OCI-LY1 (cell line): ENCODE measurements at regions not wholly inside any gene's neighbourhood (a gene's known extent, or its start where the extent isn't known, plus 50 kb on each side); places are given as distances from the start of the nearest gene placed in this dataset.

ENCODE experiments used
- EZH2 ChIP-seq: fragments of 200-600 bp; sonication (generic), shearing (Covaris generic); IDR thresholded peaks from 2 replicates; pipeline ENCODE4 v1.8.0; 2017; ENCODE audit warnings: borderline replicate concordance, mixed run types, mild to moderate bottlenecking, antibody characterized with exemption, low read length, moderate library complexity, mixed read lengths
- TF ChIP-seq, protein P1 (sequence below): fragments of 200-600 bp; sonication (generic), shearing (Covaris generic); IDR thresholded peaks from 2 replicates; pipeline ENCODE4 v1.5.1; 2017; ENCODE audit warnings: mild to moderate bottlenecking, antibody characterized with exemption, low read length, moderate library complexity, mixed read lengths

DNA sequence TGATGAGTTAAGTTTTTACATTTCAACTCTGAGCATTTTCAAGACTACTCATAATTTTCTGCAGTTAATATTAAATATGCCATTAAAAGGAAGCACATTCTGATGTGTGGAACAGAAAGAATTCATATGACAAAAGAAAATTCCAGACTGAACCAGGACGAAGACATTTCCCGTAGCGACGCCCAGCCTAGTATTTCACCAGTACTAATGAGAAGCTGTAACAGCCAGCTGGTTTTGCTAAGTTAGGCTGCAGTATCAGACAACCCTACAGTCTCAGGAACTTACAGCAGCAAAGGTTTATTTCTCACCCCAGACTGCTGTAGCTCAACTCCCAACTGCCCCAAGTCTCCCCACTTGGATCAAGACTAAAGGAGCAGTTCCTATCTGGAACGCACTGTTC, 91.6 kb downstream of the TMEM174 start:
- TF ChIP-seq, protein P1, sequence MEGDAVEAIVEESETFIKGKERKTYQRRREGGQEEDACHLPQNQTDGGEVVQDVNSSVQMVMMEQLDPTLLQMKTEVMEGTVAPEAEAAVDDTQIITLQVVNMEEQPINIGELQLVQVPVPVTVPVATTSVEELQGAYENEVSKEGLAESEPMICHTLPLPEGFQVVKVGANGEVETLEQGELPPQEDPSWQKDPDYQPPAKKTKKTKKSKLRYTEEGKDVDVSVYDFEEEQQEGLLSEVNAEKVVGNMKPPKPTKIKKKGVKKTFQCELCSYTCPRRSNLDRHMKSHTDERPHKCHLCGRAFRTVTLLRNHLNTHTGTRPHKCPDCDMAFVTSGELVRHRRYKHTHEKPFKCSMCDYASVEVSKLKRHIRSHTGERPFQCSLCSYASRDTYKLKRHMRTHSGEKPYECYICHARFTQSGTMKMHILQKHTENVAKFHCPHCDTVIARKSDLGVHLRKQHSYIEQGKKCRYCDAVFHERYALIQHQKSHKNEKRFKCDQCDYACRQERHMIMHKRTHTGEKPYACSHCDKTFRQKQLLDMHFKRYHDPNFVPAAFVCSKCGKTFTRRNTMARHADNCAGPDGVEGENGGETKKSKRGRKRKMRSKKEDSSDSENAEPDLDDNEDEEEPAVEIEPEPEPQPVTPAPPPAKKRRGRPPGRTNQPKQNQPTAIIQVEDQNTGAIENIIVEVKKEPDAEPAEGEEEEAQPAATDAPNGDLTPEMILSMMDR = no peak
- TF ChIP-seq EZH2 = no peak
